COR-L47 (cell line): ENCODE measurements at regions not wholly inside any gene's neighbourhood (a gene's known extent, or its start where the extent isn't known, plus 50 kb on each side); places are given as distances from the start of the nearest gene placed in this dataset.

ENCODE experiments used
- DNase-seq: peaks from one replicate; lab custom pipeline; 2025; lab: John Stamatoyannopoulos, UW

DNA sequence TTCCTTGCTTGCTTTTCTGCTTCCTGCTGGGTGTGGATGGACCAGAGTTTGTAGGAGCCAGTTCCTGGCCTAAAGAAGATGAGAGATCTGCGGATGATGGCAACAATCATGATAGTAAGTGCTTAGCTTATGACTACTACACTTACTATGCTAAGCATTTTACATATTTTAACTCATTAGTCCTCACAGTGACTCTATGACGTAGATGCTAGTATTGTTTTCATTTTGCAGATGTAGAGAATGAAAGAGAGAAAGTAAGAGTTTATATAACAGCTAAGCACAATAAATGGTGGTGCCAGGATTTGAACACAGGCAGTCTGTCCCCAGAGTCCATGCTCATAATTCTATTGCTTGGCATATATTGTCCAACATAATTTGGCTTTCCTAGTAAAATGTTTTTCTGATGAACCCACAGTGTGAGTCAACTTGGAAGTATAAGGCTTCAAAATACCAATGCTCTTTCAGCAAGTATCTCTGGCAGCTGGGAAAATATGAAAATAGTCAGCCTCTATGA, 363.2 kb upstream of the DDHD1 start:
- no peak for DNase-seq

DNA sequence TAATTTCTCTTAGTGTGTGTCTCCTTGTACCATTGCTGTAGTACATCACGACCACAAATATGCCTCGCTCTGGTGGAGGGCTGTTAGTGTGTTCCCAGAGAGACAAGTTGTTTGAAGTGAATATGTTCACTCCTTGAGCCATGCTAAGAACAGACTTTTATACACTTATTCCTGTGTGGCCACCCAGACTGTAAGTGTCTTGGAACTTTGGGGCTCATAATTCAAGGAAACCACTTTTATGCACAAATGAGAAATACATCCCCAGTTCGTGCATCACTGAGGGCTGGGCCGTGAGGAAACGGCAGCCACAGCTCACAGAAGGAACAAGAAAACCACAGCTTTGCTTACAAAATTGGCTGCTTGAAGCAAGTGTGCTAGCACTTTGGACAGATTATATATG, 362.2 kb upstream of the DDHD1 start:
- DNase-seq = no peak

DNA sequence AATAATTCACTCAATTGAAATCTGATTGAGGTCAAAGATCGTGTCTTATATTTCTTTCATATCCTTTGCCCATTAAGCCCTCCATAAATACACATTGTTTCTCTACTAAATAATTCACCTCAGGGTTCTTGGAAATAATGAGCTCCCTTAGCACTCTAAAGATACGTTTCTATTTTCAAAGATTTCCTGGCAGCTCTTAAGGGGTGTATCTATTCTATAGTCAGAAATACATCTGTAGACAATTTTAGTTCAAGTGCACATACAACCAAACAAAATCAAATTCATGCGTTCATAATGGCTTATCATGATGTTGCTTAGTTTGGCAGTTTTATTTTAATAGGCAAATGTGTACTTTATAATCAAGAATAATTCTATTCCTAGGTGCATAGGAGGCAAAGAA, 361.1 kb upstream of the DDHD1 start:
- DNase-seq = no peak

DNA sequence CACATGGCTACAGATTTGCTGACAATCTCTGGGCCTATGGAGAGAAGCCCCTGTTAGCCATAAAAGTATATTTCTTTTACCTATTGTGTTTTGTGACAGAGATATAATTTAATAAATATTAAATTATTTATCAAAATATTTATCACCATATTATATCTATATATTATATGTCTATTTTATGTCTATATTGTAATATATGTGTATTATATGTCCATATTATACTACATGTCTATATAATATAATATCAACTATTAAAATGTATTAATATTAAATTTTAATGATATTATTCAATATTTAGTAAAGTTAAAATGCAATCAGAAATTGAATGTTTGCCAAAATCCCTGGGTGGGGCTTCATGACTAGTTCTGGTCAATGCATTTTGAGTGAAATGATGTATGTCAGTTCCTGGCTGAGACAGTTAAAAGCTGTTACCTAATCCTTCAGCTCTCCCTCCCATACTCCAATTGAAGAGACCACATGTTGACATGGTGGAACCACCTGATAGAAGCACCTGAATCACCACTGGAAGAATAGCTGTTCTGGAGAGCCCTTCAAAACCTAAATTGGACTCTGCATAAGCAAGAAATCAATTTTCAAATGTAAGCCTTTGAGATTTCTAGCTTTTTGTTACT, 357.3 kb upstream of the DDHD1 start:
- DNase-seq = no peak

DNA sequence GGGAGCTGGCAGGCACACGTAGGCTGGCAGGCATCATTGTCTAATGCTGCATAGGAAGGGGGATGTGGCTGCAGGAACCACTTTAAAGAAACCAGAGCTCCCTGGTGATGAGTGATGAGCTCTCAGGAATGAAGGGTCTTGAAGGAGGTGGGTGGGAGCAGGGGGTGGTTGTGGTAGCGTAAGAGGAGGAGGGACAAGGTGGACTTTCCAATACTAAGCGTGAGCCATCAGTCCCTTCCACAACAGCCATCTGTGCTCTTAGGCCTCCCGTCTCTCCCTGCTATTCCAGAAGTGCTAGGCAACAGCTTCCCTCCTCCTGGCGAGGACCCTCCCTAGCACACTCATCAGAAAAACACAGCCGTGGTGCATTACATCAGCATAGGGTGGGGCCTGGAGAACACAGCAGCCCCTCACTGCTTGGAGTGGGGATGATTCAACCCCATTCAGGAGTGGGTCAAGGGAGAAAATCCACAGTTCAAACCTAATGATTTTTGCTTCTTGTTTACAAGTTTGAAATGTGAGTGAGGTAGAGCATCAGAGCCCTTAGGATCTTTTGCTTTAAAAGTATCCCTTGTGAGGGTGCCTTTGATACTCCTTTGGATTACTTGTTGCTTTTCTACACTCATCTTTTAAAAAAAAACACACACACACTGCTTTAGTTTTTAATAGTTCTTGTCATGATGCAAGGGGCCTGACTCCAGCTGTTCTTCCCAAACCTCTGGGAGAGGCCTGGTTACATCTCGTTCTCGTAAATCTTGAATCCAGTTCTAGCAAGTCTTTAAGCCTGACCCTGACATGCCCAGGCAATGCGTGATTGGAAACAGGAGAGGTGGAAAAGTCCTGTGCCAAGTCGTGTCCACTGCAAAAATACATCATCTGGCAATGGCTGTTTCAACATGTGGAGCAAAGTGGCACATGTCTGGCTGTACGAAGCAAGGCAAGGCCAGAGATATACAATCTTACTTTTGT, 356.4 kb upstream of the DDHD1 start:
- no peak for DNase-seq

DNA sequence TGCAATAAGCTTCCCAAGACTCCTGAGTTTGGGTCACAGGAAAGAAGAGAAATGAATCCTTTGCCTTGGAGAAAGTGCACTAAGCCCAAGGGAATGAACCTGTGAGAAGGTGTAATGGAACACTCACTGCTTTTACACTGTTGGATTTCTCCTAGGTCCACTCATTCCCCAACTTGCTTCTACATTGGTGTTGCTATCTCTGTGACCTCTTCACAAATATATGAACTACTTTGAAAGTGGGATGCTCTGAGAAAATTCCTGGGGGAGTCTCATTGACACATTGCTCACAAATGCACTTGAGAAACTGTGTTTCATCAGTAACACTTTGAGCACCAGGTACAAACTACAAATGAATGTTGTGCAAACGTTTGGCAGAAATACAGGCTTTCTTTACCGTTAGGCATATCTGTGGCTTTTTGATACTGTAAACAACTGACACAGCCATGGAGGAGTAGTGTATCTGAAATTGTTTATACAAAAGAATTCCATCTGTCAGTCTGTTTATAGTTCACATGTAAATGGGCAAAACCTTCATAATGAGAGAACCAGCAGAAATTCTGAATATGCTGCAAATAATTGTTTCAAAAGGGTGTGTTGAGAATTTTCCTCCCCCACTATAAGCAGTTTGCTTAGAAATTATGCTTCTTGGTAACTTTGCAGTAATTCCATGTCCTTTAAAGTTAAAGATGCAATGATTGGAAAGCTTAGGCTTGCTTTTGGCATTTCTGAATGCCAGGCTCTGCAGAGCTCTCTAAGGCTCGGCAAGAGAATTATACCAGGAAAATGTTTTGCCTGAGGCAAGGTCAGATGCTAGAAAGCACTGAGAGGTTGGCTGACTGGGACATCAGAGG, 348.5 kb upstream of the DDHD1 start:
- no peak for DNase-seq

DNA sequence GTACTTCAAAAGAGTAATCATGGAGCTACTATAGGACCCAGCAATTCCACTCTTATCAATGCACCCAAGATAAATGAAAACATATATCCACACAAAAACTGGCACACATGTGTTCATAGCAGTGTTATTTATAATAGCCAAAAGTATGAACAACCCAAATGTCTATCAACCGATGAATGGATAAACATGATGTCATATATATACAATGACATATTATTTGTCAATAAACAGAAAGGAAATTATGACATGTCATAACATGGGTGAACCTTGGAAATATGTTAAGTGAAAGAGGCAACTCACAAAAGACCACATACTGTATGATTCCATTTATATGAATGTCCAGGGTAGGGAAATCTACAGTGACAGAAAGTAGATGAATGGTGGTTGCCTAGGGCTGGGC, 347.1 kb upstream of the DDHD1 start:
- no peak for DNase-seq

DNA sequence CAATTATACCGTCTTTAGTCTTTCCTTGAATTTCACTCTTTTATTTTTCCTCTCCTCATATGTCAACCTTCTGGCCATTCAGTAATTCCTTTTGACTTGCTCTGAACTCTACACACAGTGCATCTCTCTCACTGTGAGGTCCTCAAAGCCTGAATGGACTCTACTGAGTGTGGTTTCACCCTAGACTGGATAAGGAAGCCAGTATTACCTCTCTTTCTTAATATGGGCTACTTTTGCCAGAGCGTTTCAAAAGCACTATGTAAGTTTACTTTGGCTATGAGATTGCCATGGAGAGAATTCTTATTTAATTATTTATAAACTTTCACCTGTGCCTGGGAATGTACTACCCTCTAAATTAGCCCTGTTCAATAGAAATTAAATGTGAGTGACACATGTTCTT, 343.5 kb upstream of the DDHD1 start:
- no peak for DNase-seq

DNA sequence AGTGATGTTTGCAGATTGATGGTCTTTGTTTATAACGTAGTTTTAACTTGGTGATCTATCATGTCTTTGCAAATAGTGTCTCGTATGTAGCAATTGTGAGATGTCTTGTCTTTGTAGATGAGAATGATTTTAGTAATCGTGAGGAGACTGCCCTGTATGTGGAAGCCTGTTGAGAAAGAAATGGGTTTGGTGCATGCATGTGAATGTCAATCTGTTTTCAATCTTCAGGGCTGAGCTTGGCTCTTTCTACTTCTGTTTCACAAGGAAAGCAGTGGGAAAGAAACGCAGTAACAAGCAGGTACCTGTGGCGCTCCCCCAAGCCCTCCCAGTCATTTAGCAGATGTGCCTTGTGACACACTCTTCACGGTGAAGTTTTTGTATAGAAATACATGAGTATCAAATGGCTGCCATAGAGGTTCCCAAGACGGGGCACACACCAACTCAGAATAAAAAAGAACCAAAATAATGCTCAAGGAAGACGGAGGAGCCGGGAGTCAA, 342.8 kb upstream of the DDHD1 start:
- DNase-seq = no peak

DNA sequence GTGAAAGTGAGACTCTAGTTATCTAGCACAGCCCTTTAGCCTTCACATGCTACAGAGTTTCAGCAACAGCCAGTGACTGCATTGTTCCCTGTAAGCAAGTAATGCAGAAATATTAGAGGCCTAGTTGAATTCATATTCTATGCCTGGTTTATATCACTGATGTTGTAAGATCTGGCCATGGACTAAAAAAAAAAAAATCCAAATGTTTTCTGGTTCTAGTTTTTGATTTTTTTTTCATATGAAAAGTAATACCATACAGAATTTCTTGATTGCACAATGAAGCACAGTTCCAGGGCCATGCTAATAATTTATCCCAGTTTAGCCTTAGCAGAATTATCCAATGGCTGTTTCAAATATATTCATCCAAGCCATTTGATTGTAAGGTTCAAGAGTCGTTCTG, 341.5 kb upstream of the DDHD1 start:
- DNase-seq = no peak

DNA sequence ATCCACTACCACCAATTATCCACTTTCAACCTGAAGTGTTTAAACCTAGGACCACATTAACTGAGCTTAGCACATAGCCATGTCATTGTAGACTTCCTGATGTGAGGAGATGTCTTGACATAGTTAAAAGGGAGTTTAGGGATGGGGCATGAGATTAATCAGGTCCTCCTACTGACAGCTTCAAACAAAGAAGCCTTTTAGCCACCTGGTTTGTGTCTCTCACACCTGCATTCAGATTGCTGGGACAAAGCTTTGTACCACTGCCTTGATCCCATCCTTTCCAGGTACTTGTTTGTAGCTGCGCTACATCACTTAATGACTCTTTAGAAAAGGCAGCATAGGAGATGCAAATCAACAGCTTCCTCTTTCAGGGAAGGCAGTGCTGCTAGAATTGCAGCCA, 340.7 kb upstream of the DDHD1 start:
- DNase-seq = no peak

DNA sequence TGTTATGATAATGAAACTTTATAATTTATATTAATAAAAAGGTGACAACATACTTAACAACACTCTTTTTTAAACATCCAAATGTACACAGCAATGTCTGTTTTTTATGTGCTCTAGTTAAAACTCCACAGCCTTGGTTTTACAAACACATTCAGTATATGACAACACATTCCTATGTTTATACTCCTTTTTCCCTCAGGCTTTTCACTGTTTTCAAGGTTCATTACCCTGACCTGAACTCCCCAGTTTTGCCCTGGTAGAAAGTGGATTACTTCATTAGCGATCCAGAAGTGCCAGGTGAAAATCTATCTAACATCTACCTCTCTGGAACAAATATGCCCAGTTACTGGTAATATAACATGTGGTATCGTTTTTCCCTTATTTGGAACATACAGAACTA, 340.2 kb upstream of the DDHD1 start:
- DNase-seq = no peak

DNA sequence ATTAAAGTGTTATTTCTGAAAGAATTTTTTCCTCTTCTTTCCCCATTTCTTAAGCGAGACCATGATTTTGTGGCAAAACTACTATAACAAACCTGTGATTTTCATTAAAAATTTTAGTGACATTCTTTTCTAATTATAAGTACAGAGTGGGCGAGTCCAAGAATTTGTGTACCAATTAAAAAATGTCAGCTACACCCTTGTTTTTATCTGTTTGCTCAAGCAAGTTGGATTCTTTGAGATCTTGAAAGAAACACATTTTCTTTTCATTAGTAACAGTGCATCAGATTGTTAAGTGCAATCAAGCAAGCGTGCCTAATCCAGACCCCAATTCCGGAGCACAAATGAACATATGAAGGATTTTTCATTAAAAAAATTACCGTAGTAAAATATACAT, 338.8 kb upstream of the DDHD1 start:
- no peak for DNase-seq

DNA sequence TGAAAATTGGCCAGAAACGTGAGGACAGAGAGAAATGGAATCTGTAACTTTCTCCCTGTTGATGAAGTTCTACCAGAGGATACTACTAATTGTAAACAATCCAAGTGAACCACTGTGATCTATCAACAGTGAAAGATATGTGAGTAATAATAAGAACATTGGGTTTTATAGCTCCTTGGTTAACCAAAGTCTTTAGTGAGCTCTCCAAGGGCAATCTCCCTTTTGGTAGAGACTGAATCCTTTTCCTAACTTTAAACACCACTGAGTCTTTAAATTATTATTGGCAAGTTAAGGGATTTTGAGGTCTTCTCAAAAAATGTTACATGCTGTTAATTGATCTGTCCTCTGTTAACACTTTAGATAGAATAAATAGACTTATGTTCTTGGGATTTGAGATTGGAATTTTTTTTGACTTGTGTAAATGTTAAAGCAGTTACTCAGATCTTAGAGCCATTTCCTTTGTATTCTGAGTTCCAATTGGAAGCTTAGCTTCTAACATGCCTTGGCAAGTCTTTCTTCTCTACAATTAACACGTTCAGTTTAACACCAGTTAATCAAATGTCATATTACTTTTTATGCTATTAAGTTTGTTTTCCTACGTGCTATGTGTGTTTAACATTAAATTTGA, 338.2 kb upstream of the DDHD1 start:
- no peak for DNase-seq

DNA sequence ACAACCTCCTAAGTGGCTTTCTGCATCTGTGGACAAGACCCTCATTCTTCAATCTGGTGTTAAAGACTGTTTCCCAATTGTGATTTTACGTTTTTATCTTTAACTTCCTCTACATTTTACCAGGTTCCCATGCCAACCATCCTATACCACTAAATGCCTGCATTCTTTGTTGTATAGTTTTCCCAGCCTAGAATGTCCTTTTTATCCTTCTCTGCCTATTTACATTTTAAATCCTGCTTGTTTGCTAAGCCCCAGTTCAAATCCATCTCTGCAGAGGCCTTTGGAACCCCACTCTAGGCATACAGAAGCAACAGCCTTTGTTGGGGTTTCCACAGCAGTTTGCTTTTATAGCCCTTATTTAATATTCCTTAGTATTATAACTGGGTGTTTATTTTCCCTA, 325.1 kb upstream of the DDHD1 start:
- no peak for DNase-seq

DNA sequence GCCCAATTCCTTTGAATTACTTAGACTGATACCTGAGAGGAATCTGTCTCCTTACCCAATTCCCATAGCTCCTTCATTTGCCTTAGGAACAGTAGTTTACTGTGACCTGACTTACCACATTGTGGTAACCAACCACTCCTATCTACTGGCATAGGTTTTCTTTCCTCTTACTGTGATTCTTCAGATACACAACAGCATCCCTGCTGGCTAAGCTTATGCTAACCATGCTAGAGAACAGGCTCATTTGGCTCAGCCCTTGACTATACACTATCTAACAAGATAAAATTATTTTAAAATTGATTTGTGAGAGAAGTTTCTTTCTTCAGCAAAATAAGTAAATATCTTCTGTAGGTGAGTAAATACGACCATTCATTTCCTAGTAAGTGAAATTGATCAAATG, 320.4 kb upstream of the DDHD1 start:
- no peak for DNase-seq

DNA sequence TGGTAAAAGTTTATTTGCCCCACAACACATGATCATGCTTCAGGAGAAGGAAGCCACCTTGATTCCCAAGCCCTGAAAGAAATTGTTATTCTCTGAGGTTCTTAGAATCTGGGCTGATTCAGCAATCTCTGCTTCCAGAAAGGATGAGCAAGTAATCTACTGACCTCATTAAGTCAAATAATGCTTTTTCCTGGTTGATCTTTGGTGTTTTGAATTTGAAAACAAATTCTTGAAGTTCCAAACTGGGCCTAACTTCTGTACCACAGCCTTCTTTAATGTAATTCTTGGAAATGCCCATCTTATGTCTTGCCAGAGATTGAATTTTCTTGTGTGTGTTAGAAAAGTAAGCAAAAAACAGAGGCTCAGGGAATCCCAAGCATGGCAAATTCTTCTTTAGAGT, 319.2 kb upstream of the DDHD1 start:
- no peak for DNase-seq

DNA sequence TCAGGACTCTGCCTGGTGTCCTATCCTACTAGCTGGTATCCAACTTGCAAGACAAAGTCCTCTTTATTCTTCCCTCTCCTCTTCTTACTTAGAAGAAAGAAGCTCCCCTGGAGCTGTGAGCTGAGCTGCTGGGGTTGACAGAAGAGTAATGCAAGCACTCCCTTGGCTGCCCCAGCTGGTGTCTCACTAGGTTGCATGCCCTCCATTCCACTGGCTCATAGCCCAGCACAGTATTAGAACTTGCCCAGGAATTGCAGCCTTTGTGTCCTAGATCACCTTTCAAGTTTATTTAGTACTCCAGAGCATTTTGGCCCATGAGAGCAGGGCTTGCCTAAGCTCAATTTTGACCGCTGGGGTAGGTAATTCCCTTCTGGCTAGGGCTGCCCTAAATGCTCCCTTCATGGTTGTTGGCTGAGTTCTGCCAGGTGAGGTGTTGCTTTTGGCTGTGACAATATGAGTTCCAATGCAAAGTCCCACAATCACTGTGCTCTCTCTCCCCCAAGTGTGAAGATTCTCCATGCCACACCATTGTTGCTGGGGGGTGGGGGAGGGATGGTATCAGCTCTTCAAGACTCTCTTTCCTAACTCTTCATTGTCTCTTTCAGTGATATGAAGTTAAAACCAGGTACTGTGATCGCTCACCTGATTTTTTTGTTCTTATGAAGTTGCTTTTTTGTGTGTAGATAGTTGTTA, 317.4 kb upstream of the DDHD1 start:
- DNase-seq = no peak

DNA sequence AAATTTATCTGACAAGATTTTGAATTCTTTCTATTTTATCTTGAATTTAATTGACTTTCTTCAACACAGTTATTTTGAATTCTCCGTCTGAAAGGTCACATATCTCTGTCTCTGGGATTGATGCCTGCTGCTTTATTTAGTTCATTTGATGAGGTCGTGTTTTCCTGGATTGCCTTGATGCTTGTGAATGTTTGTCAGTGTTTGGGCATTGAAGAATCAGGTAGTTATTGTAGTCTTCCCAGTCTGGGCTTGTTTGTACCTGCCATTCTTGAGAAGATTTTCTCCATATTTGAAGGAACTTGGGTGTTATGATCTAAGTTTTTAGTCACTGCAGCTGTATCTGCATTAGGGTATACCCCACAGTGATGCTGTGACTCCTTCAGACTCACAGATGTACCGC, 315.8 kb upstream of the DDHD1 start:
- DNase-seq = no peak

DNA sequence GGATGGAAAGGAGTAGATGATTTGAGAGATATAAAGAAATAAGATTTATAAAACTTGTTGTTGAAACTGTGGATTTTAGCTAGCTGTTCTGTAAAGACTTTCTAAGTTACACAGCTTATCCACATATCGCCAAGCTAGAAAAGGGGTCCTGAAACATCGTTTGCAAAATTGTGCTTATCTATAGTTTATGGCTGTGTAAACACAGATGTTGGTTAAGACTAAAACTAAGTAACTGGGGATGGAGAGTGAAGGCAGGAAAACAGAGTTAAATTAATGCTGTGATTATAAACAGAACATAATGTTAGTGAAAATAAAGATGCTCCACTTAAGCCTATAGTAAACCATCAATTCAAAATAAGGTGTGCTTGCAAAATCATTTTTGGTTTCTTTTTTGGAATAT, 311.3 kb upstream of the DDHD1 start:
- no peak for DNase-seq
